Activated naive CD8-positive, alpha-beta T cell (primary cell): ENCODE measurements at regions not wholly inside any gene's neighbourhood (a gene's known extent, or its start where the extent isn't known, plus 50 kb on each side); places are given as distances from the start of the nearest gene placed in this dataset.

Experiments used
- H3K27ac Mint-ChIP-seq: one replicate; pipeline ENCODE4 v1.8.0; 2021; ENCODE audit warnings: mixed read lengths
- H3K27me3 Mint-ChIP-seq: one replicate; pipeline ENCODE4 v1.8.0; 2021; ENCODE audit warnings: mixed read lengths
- H3K36me3 Mint-ChIP-seq: one replicate; pipeline ENCODE4 v1.8.0; 2021; ENCODE audit warnings: mixed read lengths
- H3K4me1 Mint-ChIP-seq: one replicate; pipeline ENCODE4 v1.8.0; 2021; ENCODE audit warnings: low read depth, mixed read lengths
- H3K4me3 Mint-ChIP-seq: one replicate; pipeline ENCODE4 v1.8.0; 2021; ENCODE audit warnings: mild to moderate bottlenecking, mixed read lengths
- H3K9me3 Mint-ChIP-seq: one replicate; pipeline ENCODE4 v1.8.0; 2021; ENCODE audit warnings: low read depth, mixed read lengths

DNA sequence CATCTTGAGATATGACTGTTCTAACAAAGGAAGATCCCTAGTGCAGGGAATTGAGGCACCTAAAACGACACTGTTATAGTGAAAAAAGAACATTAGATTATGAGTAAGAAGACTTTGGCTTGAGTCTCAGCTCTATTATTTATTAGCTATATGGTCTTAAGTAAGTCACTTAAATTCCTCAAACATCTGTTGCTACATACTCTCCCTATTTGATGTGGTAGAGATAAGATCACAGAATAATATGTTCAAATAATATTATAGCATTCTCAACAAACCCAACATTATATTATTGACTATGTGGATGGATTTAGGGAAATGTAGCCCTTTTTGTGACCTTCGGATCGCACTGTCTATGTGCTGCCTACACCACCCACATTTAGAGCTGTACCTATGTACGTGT, 136.9 kb downstream of the P2RY1 start:
- H3K27ac Mint-ChIP-seq = no peak overlapping the region
- no peak overlapping the region for H3K4me3 Mint-ChIP-seq
- peaks cover 5% of the 10 kb centered on the region for H3K27me3 Mint-ChIP-seq
- no peaks in the 10 kb centered on the region for H3K4me1 Mint-ChIP-seq
- H3K9me3 Mint-ChIP-seq = no peaks in the 10 kb centered on the region
- H3K36me3 Mint-ChIP-seq = no peaks in the 10 kb centered on the region

DNA sequence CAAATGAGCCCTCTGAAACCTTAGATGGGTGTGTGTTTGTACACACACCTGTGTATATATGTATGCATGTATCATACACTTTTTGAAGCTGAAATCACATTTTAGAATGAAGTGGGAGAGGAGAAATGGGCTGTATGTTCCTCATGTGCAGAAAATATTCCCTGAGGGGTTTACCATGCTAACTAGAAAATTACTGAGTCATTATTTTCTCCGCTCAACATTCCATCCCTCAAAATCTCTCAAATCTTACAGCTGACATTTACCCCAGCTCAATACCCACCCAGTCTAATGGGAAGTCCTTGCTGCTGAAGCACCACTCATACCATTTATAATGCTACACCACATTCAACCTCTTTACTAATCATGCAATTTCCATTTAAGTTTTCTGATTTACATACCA, 138.6 kb downstream of the P2RY1 start:
- Mint-ChIP-seq H3K9me3 (no peaks in the 10 kb centered on the region), H3K4me1 (no peaks in the 10 kb centered on the region), H3K4me3 (no peak overlapping the region), H3K36me3 (no peaks in the 10 kb centered on the region), H3K27me3 (peaks cover 5% of the 10 kb centered on the region), H3K27ac (no peak overlapping the region)

DNA sequence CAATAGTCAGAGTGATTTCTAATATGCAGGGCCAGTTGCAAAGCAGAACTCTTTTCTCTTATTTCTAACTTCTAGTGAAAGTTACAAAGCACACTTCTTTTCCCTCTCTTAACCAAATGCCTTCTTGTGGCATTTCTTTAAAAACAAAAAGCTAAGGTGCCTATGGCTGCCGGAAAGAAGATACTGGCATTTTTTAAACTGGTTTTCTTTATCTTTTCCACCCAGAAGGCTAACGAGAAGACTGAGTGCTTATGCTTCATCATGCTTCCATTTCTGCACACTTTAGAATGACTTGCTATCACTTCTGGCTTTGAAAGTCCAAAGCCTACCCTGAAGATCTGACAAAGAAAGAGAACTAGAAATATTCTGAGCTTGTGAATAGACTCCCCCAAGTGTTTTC, 141.3 kb downstream of the P2RY1 start:
- no peak overlapping the region for H3K27ac Mint-ChIP-seq
- no peaks in the 10 kb centered on the region for H3K9me3 Mint-ChIP-seq
- no peaks in the 10 kb centered on the region for H3K36me3 Mint-ChIP-seq
- no peaks in the 10 kb centered on the region for H3K4me1 Mint-ChIP-seq
- peaks cover 7% of the 10 kb centered on the region for H3K27me3 Mint-ChIP-seq
- H3K4me3 Mint-ChIP-seq = no peak overlapping the region

DNA sequence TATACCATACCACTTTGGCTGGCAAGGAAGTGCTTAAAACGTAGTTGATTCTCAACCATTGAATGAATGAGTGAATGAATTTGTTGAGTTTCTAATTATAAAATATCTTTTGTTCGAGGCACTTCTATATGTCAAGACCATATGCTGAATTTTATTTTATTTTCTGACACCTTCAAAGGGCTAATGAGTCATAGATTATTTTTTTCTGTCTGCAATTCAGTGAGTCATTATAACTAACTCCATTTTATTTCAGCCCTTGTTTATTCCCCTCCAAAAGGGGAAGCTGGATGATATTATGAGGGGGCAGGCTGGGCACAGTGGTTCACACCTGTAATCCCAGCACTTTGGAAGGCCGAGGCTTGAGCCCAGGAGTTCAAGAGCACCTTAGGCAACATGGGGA, 142.4 kb downstream of the P2RY1 start:
- Mint-ChIP-seq H3K36me3 (no peaks in the 10 kb centered on the region), H3K27me3 (peaks cover 11% of the 10 kb centered on the region), H3K4me1 (no peaks in the 10 kb centered on the region), H3K27ac (no peak overlapping the region), H3K4me3 (no peak overlapping the region), H3K9me3 (no peaks in the 10 kb centered on the region)

DNA sequence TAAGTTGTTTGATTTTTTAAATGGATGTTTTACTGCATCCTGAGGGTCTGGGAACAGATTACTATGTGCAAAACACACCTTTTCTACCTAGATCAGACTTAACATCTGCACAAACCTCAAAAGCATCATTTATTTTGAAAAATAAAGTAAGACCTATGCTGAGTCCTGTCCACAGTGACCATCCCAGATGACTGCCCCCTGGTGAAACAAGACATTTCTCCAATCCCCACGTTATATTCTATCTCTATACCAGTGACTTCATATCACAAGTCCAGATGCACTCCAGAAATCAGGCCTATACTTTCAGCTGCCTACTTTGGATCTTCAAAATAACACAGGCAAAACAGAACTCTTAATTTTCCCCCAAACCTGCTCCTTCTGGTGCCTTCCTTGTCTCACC, 143.2 kb downstream of the P2RY1 start:
- no peaks in the 10 kb centered on the region for H3K9me3 Mint-ChIP-seq
- H3K27ac Mint-ChIP-seq = no peak overlapping the region
- no peaks in the 10 kb centered on the region for H3K36me3 Mint-ChIP-seq
- H3K27me3 Mint-ChIP-seq = peaks cover 12% of the 10 kb centered on the region
- H3K4me3 Mint-ChIP-seq = no peak overlapping the region
- no peaks in the 10 kb centered on the region for H3K4me1 Mint-ChIP-seq

DNA sequence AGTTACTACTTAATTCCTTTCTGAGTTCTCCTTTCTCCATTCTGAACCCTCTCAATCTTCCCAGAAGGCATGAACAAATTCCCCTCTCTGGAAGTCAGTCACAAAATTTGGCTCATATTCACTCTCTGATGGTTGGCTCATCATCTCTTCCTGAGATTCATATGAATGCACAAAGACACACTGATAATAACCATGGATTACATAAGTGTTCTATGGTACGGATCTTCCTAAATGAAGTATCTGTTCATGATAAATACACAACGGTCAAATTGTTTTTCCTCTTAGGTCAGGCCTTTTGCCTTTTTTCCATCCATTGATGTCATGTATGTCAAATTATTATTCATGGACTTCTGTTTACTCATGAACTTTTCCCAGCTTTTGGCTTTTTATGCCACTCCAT, 162.6 kb downstream of the P2RY1 start:
- no peaks in the 10 kb centered on the region for H3K36me3 Mint-ChIP-seq
- peaks cover 5% of the 10 kb centered on the region for H3K27me3 Mint-ChIP-seq
- H3K9me3 Mint-ChIP-seq = no peaks in the 10 kb centered on the region
- H3K4me1 Mint-ChIP-seq = no peaks in the 10 kb centered on the region
- H3K4me3 Mint-ChIP-seq = no peak overlapping the region
- no peak overlapping the region for H3K27ac Mint-ChIP-seq

DNA sequence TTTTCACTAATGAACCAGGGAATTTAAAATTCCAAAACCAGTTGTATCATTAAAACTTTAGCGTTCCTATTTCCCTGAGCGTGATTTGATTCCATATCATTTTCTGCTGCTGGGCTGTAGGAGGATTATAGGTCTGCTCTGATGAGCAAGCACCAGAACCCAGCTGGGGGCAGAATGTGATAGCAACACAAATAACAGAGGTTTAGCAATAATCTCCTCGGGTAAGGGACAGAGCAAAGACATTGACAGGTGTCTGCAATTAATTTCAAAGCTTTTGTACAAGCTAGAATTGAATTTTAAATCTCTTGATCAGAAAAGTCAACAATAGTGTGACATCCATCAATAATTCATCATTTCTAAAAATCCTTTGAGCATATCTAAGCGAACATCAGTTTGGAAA, 163.4 kb upstream of the RAP2B start:
- Mint-ChIP-seq H3K4me3 (no peak overlapping the region), H3K9me3 (no peaks in the 10 kb centered on the region), H3K4me1 (no peaks in the 10 kb centered on the region), H3K36me3 (no peaks in the 10 kb centered on the region), H3K27me3 (peaks cover 5% of the 10 kb centered on the region), H3K27ac (no peak overlapping the region)

DNA sequence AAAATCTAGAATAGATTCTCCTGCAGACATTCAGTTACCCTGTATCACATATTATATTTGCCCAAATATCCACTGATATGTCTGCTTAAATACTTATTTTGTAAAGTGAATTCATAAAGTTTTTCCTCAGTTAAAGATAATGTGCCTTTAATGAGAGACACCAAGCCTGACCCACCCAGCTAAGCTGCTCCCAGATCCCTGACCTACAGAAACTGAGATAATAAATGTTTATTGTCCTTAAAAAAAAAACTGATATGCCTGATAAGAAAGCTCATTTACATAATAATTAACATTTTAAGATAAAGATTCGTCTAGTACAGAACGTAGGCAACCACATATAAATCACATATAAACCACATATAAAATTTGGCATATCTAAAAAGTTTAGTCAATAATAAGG, 161.7 kb upstream of the RAP2B start:
- Mint-ChIP-seq H3K27ac (no peak overlapping the region), H3K4me3 (no peak overlapping the region), H3K4me1 (no peaks in the 10 kb centered on the region), H3K9me3 (no peaks in the 10 kb centered on the region), H3K36me3 (no peaks in the 10 kb centered on the region), H3K27me3 (peaks cover 5% of the 10 kb centered on the region)

DNA sequence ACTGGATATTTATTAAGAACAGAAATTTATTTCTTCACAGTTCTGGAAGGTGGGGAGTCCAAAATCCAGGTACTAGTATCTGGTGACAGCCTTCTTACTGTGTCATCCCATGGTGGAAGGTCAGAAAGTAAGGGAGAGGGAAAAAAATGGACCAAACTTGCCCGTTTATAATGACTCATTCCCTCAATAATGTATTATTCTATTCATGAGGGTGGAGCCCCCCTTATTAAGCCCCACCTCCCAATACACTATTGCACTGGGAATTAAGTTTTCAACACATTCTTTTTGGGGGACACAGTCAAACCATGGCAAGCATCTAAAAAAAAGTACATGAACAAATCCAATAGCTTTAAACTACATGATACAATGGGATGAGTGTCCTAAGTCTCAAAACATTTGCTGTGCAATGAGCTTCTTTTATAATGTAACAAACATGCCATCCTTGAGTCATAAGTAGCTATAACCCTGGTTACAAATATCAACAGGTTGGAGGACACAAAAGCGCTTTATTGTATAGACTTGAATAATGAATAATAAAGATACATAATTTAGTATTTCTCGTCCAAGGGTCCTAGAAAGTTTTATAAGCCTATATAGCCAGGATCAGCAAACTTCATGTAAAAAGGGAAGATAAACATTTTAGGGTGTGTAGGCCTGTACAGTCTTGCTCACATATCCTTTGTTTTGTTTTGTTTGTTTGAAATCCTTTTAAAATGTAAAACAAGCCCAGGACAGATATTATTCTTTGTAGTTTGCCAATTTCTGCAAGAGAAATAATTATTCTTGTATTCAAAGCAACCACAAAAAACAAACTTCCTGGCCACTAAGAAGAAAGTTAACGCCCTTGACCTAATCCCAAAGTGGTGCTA, 160.6 kb upstream of the RAP2B start:
- H3K4me1 Mint-ChIP-seq = no peaks in the 10 kb centered on the region
- H3K36me3 Mint-ChIP-seq = no peaks in the 10 kb centered on the region
- H3K27me3 Mint-ChIP-seq = peaks cover 5% of the 10 kb centered on the region
- H3K27ac Mint-ChIP-seq = no peak overlapping the region
- no peak overlapping the region for H3K4me3 Mint-ChIP-seq
- H3K9me3 Mint-ChIP-seq = no peaks in the 10 kb centered on the region

DNA sequence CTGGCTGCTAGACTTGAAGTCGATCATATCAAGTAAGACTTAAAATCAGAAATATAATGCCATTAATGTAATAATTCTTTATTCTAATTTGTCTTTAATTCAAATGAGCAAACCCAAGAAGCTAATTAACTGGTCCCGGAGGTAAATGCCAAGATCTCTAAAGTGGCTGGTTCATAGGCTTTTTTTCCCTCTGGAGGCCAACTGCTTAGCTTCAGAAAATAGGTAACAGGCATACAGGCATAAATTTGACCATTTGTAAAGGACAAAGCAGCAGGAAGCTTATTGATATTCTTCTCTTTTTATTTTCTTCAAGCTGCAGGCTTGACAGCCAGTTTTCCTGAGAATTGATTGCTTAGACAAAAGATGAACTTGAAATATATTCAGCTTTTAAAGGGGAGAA, 158.6 kb upstream of the RAP2B start:
- peaks cover 7% of the 10 kb centered on the region for H3K27me3 Mint-ChIP-seq
- no peaks in the 10 kb centered on the region for H3K4me1 Mint-ChIP-seq
- no peaks in the 10 kb centered on the region for H3K36me3 Mint-ChIP-seq
- no peak overlapping the region for H3K27ac Mint-ChIP-seq
- no peak overlapping the region for H3K4me3 Mint-ChIP-seq
- no peaks in the 10 kb centered on the region for H3K9me3 Mint-ChIP-seq

DNA sequence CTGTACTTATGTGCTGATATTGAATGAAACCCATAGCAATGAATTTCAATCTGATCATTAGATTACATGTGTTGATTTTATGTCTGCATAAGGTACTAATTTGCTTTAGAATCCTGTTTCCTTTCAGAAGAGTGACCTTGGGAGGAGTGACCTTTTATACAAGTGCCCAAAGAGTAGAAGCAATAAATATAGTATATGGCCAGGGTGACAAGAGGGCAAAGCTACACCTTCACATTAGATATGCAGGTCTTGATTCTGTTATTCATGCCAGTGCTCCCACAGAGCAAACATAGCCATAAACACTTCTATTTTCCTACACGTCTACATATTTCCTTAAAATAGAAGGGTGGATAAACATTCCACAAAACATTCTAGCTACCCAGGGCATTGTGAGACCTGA, 158.2 kb upstream of the RAP2B start:
- Mint-ChIP-seq H3K4me3 (no peak overlapping the region), H3K27ac (no peak overlapping the region), H3K27me3 (peaks cover 5% of the 10 kb centered on the region), H3K4me1 (no peaks in the 10 kb centered on the region), H3K36me3 (no peaks in the 10 kb centered on the region), H3K9me3 (no peaks in the 10 kb centered on the region)

DNA sequence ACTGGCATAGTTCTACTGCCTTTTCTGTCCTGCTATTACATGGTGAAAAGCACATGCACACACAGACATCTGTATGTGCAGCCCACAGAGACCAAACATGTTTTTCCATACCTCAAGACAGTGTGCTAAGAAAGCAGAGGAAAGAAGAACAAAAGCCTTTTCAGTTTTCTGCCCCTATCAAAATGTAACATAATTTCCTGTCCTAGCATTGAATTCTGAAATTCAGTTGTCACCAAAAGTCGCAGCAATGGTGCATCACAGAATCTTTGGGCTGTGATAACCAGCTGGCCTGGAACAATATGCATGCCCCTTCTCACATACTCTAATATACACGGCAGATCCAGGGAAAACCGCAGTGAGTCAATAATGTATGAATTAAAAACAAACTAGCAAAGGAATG, 153.8 kb upstream of the RAP2B start:
- no peaks in the 10 kb centered on the region for H3K9me3 Mint-ChIP-seq
- H3K4me1 Mint-ChIP-seq = no peaks in the 10 kb centered on the region
- H3K27me3 Mint-ChIP-seq = peaks cover 5% of the 10 kb centered on the region
- H3K4me3 Mint-ChIP-seq = no peak overlapping the region
- no peaks in the 10 kb centered on the region for H3K36me3 Mint-ChIP-seq
- H3K27ac Mint-ChIP-seq = no peak overlapping the region

DNA sequence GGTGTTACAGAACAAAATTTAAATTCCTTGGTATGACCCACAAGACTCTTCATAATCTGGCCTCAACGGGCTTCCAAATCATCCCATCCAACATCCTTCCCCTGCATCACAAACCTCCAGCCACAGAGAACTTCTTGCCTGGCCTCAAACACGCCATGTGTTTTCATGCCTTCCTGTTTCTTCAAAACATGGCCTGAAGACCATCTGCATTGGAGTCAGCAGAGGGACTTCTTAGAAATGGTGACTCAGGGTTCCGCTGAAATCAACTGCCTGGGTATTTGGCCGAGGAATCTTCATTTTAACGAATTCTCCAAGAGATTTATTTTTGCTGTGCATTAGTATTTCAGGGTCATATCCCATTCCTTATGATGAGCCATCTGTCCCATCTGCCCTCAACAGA, 138.1 kb upstream of the RAP2B start:
- Mint-ChIP-seq H3K27me3 (peaks cover 7% of the 10 kb centered on the region), H3K4me1 (no peaks in the 10 kb centered on the region), H3K27ac (no peak overlapping the region), H3K4me3 (no peak overlapping the region), H3K9me3 (no peaks in the 10 kb centered on the region), H3K36me3 (no peaks in the 10 kb centered on the region)

DNA sequence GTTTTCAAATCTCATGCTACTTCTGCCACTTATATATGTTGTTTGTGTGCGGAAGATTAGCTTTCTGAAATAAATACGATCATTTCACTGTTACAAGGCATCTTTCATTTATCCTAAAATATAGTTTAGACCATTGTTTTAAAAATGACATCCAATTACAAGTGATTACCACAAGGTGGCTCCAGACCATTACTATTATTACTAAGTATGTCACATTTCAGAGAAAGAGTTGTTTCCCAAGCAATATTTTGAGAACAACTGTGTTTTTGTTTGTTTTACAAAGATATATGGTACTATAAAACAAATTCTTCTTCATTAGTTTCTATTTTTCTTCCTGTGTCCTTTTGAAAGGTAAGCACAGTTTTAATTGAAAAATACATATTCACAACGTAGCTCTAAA, 136.0 kb upstream of the RAP2B start:
- Mint-ChIP-seq H3K27ac (no peak overlapping the region), H3K36me3 (no peaks in the 10 kb centered on the region), H3K27me3 (peaks cover 5% of the 10 kb centered on the region), H3K4me3 (no peak overlapping the region), H3K9me3 (no peaks in the 10 kb centered on the region), H3K4me1 (no peaks in the 10 kb centered on the region)

DNA sequence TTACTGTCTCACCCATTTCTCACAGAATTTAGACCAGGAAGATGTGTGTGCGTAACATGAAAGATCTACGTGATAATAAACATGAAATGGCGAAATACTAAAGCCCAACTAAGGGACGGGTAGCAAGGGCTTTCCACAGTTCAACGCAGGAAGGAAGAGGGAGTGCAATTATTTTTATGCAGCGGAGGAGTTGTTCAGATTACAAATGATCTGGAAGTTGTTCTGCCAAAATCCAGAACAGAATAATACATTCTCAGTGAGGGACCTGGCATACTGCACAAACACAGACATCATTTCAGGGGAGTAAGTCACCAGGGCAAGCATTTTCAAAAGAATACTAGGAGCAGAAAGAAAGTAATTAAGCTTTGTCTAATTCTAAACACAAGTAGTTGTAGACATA, 133.6 kb upstream of the RAP2B start:
- Mint-ChIP-seq H3K36me3 (no peaks in the 10 kb centered on the region), H3K9me3 (no peaks in the 10 kb centered on the region), H3K27me3 (no peaks in the 10 kb centered on the region), H3K4me1 (no peaks in the 10 kb centered on the region), H3K4me3 (no peak overlapping the region), H3K27ac (no peak overlapping the region)

DNA sequence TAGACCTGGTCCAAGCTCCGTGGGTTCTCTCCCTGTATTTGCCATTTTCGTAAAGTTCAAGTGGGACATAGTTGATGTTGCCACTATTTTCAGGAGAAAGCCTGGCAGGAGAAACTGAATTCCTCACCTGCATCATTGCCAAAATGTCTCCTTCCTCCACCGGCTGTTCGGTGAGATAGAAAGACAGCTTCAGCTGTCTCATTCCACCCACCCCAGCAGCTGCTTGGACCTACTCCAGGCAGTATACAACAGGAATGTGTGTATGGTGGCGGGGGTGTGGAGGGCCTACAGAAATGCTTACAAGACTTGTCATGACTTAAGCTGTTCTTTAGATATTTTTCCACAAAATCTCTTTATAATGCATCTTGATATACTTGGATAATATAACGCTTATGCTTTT, 132.7 kb upstream of the RAP2B start:
- Mint-ChIP-seq H3K9me3 (no peaks in the 10 kb centered on the region), H3K4me1 (no peaks in the 10 kb centered on the region), H3K4me3 (no peak overlapping the region), H3K27ac (no peak overlapping the region), H3K27me3 (no peaks in the 10 kb centered on the region), H3K36me3 (no peaks in the 10 kb centered on the region)
